ENCODE measurements at regions not wholly inside any gene's neighbourhood (a gene's known extent, or its start where the extent isn't known, plus 50 kb on each side); places are given as distances from the start of the nearest gene placed in this dataset.

DNA sequence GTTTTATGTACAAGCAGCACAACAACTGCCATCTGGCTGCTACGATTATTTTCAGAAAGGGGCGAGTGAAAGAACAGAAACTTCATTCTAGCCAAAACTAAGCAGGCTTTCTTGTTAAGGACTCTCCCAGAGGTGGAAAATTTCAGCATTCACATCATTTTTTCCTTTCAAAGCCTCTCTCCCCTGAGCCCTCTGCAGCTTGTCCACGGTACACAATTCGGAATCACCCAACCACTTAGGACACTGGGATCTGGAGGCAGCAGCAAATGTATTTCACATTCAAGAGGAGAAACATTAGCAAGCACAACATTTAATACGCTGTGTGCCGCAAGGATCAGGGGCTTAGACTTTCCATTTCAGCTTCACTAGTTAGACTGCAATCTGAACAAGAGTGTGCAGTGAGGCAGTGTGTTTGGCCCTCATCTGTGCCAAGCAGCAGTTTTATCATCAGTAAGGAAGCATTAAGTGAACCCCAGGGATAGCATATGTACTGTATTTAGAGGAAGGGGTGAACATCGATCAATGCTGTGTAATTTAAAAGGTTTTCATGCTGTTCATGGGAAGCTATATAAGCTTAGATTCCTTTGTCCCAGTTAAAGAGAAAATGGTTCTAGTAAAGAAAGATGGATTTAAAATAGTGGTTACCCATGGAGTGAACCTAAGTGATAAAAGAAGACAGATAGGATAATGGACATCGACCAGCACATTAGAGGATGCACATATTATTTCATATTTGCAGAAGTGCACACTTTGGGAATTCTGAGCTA lies 504.9 kb downstream of the TBL1XR1 start (continued):
- TF ChIP-seq, protein P1, sequence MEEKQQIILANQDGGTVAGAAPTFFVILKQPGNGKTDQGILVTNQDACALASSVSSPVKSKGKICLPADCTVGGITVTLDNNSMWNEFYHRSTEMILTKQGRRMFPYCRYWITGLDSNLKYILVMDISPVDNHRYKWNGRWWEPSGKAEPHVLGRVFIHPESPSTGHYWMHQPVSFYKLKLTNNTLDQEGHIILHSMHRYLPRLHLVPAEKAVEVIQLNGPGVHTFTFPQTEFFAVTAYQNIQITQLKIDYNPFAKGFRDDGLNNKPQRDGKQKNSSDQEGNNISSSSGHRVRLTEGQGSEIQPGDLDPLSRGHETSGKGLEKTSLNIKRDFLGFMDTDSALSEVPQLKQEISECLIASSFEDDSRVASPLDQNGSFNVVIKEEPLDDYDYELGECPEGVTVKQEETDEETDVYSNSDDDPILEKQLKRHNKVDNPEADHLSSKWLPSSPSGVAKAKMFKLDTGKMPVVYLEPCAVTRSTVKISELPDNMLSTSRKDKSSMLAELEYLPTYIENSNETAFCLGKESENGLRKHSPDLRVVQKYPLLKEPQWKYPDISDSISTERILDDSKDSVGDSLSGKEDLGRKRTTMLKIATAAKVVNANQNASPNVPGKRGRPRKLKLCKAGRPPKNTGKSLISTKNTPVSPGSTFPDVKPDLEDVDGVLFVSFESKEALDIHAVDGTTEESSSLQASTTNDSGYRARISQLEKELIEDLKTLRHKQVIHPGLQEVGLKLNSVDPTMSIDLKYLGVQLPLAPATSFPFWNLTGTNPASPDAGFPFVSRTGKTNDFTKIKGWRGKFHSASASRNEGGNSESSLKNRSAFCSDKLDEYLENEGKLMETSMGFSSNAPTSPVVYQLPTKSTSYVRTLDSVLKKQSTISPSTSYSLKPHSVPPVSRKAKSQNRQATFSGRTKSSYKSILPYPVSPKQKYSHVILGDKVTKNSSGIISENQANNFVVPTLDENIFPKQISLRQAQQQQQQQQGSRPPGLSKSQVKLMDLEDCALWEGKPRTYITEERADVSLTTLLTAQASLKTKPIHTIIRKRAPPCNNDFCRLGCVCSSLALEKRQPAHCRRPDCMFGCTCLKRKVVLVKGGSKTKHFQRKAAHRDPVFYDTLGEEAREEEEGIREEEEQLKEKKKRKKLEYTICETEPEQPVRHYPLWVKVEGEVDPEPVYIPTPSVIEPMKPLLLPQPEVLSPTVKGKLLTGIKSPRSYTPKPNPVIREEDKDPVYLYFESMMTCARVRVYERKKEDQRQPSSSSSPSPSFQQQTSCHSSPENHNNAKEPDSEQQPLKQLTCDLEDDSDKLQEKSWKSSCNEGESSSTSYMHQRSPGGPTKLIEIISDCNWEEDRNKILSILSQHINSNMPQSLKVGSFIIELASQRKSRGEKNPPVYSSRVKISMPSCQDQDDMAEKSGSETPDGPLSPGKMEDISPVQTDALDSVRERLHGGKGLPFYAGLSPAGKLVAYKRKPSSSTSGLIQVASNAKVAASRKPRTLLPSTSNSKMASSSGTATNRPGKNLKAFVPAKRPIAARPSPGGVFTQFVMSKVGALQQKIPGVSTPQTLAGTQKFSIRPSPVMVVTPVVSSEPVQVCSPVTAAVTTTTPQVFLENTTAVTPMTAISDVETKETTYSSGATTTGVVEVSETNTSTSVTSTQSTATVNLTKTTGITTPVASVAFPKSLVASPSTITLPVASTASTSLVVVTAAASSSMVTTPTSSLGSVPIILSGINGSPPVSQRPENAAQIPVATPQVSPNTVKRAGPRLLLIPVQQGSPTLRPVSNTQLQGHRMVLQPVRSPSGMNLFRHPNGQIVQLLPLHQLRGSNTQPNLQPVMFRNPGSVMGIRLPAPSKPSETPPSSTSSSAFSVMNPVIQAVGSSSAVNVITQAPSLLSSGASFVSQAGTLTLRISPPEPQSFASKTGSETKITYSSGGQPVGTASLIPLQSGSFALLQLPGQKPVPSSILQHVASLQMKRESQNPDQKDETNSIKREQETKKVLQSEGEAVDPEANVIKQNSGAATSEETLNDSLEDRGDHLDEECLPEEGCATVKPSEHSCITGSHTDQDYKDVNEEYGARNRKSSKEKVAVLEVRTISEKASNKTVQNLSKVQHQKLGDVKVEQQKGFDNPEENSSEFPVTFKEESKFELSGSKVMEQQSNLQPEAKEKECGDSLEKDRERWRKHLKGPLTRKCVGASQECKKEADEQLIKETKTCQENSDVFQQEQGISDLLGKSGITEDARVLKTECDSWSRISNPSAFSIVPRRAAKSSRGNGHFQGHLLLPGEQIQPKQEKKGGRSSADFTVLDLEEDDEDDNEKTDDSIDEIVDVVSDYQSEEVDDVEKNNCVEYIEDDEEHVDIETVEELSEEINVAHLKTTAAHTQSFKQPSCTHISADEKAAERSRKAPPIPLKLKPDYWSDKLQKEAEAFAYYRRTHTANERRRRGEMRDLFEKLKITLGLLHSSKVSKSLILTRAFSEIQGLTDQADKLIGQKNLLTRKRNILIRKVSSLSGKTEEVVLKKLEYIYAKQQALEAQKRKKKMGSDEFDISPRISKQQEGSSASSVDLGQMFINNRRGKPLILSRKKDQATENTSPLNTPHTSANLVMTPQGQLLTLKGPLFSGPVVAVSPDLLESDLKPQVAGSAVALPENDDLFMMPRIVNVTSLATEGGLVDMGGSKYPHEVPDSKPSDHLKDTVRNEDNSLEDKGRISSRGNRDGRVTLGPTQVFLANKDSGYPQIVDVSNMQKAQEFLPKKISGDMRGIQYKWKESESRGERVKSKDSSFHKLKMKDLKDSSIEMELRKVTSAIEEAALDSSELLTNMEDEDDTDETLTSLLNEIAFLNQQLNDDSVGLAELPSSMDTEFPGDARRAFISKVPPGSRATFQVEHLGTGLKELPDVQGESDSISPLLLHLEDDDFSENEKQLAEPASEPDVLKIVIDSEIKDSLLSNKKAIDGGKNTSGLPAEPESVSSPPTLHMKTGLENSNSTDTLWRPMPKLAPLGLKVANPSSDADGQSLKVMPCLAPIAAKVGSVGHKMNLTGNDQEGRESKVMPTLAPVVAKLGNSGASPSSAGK (IDR thresholded peaks at IDR 0.05), result no peak
- TF ChIP-seq, protein P2, sequence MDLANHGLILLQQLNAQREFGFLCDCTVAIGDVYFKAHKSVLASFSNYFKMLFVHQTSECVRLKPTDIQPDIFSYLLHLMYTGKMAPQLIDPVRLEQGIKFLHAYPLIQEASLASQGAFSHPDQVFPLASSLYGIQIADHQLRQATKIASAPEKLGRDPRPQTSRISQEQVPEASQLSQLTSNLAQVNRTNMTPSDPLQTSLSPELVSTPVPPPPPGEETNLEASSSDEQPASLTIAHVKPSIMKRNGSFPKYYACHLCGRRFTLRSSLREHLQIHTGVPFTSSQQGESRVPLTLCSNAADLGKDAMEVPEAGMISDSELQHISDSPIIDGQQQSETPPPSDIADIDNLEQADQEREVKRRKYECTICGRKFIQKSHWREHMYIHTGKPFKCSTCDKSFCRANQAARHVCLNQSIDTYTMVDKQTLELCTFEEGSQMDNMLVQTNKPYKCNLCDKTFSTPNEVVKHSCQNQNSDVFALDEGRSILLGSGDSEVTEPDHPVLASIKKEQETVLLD (IDR thresholded peaks at IDR 0.05), result no peak
- TF ChIP-seq NFIX (CRISPR knock-in tag; IDR thresholded peaks at IDR 0.05; ENCODE audit: low read depth) (no peak), ZNF586 (CRISPR knock-in tag; conservative IDR thresholded peaks at IDR 0.05) (no peak), ELK3 (CRISPR knock-in tag; IDR thresholded peaks at IDR 0.05) (no peak), SIRT6 (IDR thresholded peaks at IDR 0.05; ENCODE audit: low read depth, low read length) (no peak), KAT8 (IDR thresholded peaks at IDR 0.05; ENCODE audit: low read depth) (no peak), POLR2B (IDR thresholded peaks at IDR 0.05; ENCODE audit: low read depth, partially characterized antibody) (no peak), RBM22 (IDR thresholded peaks at IDR 0.05; ENCODE audit: low read depth, low read length, poor library complexity, severe bottlenecking) (no peak), ZKSCAN3 (CRISPR knock-in tag; IDR thresholded peaks at IDR 0.05) (no peak)

All from K562 (cell line).